HAP-1 (cell line): ENCODE measurements at regions not wholly inside any gene's neighbourhood (a gene's known extent, or its start where the extent isn't known, plus 50 kb on each side); places are given as distances from the start of the nearest gene placed in this dataset.
"Not testable (repeated sequence)": the region's sequence is repeated elsewhere in the genome, so short reads cannot be mapped to it uniquely, and the experiment has no call there.

Experiments used
- DNase-seq, 2 experiments: peaks; one replicate each; pipeline ENCODE4 v3.0.0-alpha.2; 2016 to 2020; ENCODE audit warnings: low spot score in 2 of 2
- H3K27me3 ChIP-seq: fragments of 250-450 bp; sonication (Bioruptor Pico); 2 replicates; pipeline ENCODE4 v1.5.1; 2020; ENCODE audit warnings: low read depth, mild to moderate bottlenecking, moderate library complexity
- H3K36me3 ChIP-seq: fragments of 250-450 bp; sonication (Bioruptor Pico); replicated peaks from 2 replicates; pipeline ENCODE4 v1.5.1; 2020; ENCODE audit warnings: mild to moderate bottlenecking
- H3K4me1 ChIP-seq: fragments of 250-450 bp; sonication (Bioruptor Pico); 2 replicates; pipeline ENCODE4 v1.5.1; 2020; ENCODE audit warnings: mild to moderate bottlenecking
- H3K4me3 ChIP-seq: fragments of 250-450 bp; sonication (Bioruptor Pico); 2 replicates; pipeline ENCODE4 v1.5.1; 2020; ENCODE audit warnings: mild to moderate bottlenecking, moderate library complexity
- H3K9me3 ChIP-seq: fragments of 250-450 bp; sonication (Bioruptor Pico); 2 replicates; pipeline ENCODE4 v1.5.1; 2020; ENCODE audit warnings: mild to moderate bottlenecking, moderate library complexity
- in situ Hi-C: fragments of 300-500 bp; cut with MboI; formaldehyde crosslinking; loops from 3 replicates; pipeline ENCODE4 v1.14.3; 2020; ENCODE audit warnings: low sequenced_read_pairs, inconsistent platforms, mixed read lengths

- in situ Hi-C loops: no loop called here
Observed at GRCh38 chr3:159748425-159748824, 240.2 kb upstream of the IL12A start.

DNA sequence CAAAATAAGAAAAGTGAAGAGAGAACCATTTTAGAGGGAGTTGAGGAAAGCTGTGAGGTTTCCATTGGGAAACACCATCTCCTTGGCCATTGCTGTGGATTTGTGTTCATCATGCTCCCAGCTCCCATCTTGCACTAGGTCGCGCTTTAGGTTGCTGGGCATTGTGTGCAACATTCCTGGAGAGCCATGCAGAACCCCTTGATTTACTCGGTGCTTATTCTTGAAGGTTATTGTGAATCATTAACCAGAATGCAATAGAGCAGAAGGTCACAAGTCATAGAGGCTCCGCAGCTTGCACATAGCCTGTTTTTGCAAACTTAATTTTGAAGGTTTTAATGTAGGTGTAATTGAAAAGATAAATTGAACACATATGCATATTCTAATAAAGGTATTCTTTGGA is 239.2 kb upstream of the IL12A start:
- no peaks in the 10 kb centered on the region for H3K36me3 ChIP-seq
- in situ Hi-C loops: no loop called here
- DNase-seq: no peak
- no peaks in the 10 kb centered on the region for H3K4me1 ChIP-seq
- no peak overlapping the region for H3K4me3 ChIP-seq
- H3K27me3 ChIP-seq: no peaks in the 10 kb centered on the region
- H3K9me3 ChIP-seq: peaks cover 3% of the 10 kb centered on the region

More at GRCh38 chr3:159748425-159748824, 240.2 kb upstream of the IL12A start:
- Histone ChIP-seq H3K4me3 (no peak overlapping the region), H3K36me3 (no peaks in the 10 kb centered on the region), H3K9me3 (no peaks in the 10 kb centered on the region; the same call in none of the 2 replicates), H3K27me3 (no peaks in the 10 kb centered on the region), H3K4me1 (no peaks in the 10 kb centered on the region)
- no peak for DNase-seq

- 0 out of 2 replicates have a peak, but pooled peaks cover under 1% of the 10 kb centered on the region for H3K36me3 ChIP-seq
- H3K4me1 ChIP-seq: no peaks in the 10 kb centered on the region
- peaks cover 14% of the 10 kb centered on the region for H3K9me3 ChIP-seq
- in situ Hi-C loops: no loop called here
- H3K4me3 ChIP-seq: no peak overlapping the region
- no peak for DNase-seq
- H3K27me3 ChIP-seq: no peaks in the 10 kb centered on the region
Observed at GRCh38 chr3:159751146-159751545, 237.5 kb upstream of the IL12A start.

DNA sequence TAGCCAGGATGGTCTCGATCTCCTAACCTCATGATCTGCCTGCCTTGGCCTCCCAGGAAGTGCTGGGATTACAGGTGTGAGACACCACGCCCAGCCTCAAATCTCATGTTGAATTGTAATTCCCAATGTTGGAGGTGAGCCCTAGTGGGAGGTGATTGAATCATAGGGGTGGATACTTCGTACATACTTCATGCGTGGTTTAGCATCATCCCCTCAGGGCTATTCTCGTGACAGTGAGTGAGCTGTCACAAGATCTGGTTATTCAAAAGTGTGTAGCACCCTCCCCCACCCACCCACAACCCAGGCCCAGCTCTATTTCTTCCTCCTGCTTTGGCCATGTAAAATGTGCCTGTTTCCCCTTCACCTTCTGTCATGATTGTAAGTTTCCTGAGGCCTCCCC is 236.9 kb upstream of the IL12A start:
- in situ Hi-C loops: no loop called here
- Histone ChIP-seq H3K36me3 (0 out of 2 replicates have a peak, but pooled peaks cover 6% of the 10 kb centered on the region), H3K4me1 (peaks cover 1% of the 10 kb centered on the region), H3K27me3 (no peaks in the 10 kb centered on the region), H3K9me3 (peaks cover 19% of the 10 kb centered on the region), H3K4me3 (no peak overlapping the region)
- DNase-seq: no peak

DNA sequence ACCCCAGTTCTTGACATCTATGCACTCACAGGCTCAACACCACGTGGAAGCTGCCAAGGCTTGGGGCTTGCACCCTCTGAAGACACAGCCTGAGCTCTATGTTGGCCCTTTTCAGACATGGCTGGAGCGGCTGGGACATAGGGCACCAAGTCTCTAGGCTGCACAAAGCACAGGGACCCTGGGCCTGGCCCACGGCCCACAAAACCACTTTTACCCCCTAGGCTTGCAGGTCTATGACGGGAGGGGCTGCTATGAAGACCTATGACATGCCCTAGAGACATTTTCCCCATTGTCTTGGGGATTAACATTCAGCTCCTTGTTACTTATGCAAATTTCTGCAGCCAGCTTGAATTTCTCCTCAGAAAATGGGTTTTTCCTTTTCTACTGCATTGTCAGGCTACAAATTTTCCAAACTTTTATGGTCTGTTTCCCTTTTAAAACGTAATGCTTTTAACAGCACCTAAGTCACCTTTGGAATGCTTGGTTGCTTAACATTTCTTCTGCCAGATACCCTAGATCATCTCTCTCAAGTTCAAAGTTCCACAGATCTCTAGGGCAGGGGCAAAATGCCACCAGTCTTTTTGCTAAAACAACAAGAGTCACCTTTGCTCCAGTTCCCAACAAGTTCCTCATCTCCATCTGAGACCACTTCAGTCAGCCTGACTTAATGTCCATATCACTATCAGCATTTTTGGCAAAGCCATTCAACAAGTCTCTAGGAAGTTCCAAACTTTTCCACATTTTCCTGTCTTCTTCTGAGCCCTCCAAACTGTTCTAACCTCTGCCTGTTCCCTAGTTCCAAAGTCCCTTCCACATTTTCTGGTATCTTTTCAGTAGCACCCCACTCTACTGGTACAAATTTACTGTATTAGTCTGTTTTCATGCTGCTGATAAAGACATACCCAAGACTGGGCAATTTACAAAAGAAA is 232.1 kb upstream of the IL12A start:
- H3K27me3 ChIP-seq: not testable (repeated sequence)
- DNase-seq: peak in 1 of 2 experiments; percentile 21

DNA sequence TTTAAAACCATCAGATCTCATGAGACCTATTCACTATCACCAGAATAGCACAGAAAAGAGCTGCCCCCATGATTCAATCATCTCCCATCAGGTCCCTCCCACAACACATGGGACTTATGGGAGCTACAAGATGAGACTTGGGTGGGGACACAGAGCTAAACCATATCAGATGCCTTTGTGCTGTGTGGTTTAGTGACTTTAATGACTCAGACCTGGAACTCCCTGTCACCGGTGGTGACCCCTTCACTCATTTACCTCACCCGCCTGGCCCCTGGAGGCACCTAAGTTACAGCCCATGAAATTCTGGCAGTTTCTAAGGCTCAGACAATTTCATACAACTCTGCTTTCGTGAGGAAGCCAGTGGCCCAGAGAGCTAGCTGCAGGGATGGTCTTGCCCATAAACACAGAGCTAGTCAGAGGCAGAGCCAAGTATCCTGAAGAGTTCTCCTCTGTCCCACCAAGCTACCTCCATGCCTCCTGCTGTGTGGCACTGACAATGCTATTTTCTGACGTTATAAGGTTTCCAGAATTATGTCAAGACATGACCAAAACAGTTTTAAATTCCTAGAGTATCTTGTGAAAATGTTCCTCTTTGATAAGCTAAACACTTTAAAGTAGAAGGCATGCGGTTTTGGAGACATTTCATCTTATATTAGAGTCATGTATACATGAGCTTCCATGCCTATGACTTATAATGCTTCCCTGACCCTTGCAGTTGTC is 231.1 kb upstream of the IL12A start:
- Histone ChIP-seq H3K27me3 (no peaks in the 10 kb centered on the region), H3K36me3 (0 out of 2 replicates have a peak, but pooled peaks cover 6% of the 10 kb centered on the region), H3K9me3 (peaks cover 19% of the 10 kb centered on the region), H3K4me1 (peaks cover 18% of the 10 kb centered on the region), H3K4me3 (no peak overlapping the region)
- no peak for DNase-seq
- in situ Hi-C loops: no loop called here

More for the DNA sequence above, 232.1 kb upstream of the IL12A start:
- H3K4me3 ChIP-seq, H3K36me3 ChIP-seq, H3K4me1 ChIP-seq, in situ Hi-C loops: not testable (repeated sequence)
- peaks cover 19% of the 10 kb centered on the region for H3K9me3 ChIP-seq

DNA sequence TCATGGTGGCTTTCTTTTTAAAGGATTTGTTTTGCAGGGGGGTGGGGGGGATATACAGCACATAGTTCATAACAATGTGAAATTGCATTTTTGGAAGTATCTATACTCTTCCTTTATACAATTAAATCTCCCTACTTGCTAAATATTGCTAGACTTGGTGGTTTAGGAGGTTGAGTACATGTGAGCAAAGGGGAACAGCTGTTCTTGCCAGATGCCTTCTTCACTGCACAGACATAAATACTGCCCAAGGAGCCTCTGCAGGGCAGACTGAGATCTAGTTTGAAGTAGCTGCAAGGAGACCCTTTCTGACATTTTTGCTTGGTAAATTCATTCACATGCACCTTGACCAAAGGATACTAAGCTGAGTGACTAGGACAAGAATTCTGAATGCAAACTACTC is 228.6 kb upstream of the IL12A start:
- DNase-seq: no peak
- in situ Hi-C loops: no loop called here
- Histone ChIP-seq H3K9me3 (peaks cover 13% of the 10 kb centered on the region), H3K36me3 (0 out of 2 replicates have a peak, but pooled peaks cover 6% of the 10 kb centered on the region), H3K4me3 (no peak overlapping the region), H3K4me1 (peaks cover 25% of the 10 kb centered on the region), H3K27me3 (no peaks in the 10 kb centered on the region)

DNA sequence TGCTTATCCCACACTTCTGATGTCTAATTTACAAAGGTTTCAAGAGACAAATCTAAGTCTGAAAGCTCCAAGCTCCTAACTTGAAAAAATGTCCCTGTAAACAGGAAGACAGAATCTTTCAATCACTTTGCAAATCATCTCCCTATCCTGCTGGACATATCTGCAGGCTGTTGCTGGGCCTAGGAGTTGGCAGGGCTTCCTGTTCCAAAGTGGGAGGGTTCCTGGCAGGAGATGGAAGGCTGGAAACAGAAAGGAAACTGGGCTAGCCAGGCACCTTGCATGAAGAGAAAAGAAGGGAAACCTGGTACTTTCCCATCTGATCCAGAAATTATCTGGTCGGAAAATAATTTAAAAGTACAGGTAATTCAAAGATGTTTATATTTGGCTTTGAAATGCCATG is 227.3 kb upstream of the IL12A start:
- no peak overlapping the region for H3K4me3 ChIP-seq
- in situ Hi-C loops: no loop called here
- peaks cover 3% of the 10 kb centered on the region; the same call in 1 of the 2 replicates for H3K9me3 ChIP-seq
- peaks cover 31% of the 10 kb centered on the region for H3K4me1 ChIP-seq
- DNase-seq: no peak
- H3K27me3 ChIP-seq: no peaks in the 10 kb centered on the region
- H3K36me3 ChIP-seq: 0 out of 2 replicates have a peak, but pooled peaks cover 4% of the 10 kb centered on the region

GRCh38 chr3:159761848-159762635 is 226.6 kb upstream of the IL12A start:
- no peaks in the 10 kb centered on the region for H3K36me3 ChIP-seq
- H3K9me3 ChIP-seq: no peaks in the 10 kb centered on the region
- H3K4me1 ChIP-seq: peaks cover 30% of the 10 kb centered on the region
- DNase-seq: peak; percentile 64 to 72
- H3K4me3 ChIP-seq: peak overlapping the region; percentile 53
- in situ Hi-C loops: no loop called here
- H3K27me3 ChIP-seq: no peaks in the 10 kb centered on the region

DNA sequence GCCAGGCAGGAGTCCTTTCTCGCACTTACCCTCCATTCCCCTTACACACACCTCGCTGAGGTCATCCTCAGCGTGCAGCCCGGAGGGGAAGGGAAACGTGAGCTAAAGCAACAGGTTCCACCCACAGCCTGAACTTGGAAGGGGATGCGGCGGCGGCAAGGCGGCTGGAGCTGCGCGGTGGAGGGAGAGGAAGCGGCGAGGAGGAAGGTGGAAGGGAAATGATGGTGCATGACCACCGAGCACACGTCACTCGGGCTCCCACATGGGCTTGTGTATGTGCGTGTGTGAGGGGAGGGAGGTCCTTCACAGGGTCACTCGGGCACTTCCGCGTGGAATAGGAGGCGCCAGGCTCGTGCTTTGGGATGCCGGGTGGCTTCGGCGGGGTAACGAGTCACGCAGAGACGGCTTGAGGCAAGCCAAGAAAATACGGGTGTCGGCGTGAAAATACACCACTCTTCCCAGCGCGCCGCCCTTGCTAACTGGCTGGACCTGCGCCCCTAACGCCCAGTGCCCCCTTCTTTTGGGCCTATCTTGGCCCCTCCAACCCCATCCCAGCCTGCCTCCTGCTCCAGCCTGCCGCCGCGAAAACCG is 225.5 kb upstream of the IL12A start:
- peak; percentile 33 to 69 for DNase-seq
- H3K4me1 ChIP-seq: peaks cover 30% of the 10 kb centered on the region
- peak overlapping the region; percentile 53 for H3K4me3 ChIP-seq
- no peaks in the 10 kb centered on the region for H3K9me3 ChIP-seq
- in situ Hi-C loops: no loop called here
- H3K27me3 ChIP-seq: no peaks in the 10 kb centered on the region
- peaks cover 4% of the 10 kb centered on the region for H3K36me3 ChIP-seq

DNA sequence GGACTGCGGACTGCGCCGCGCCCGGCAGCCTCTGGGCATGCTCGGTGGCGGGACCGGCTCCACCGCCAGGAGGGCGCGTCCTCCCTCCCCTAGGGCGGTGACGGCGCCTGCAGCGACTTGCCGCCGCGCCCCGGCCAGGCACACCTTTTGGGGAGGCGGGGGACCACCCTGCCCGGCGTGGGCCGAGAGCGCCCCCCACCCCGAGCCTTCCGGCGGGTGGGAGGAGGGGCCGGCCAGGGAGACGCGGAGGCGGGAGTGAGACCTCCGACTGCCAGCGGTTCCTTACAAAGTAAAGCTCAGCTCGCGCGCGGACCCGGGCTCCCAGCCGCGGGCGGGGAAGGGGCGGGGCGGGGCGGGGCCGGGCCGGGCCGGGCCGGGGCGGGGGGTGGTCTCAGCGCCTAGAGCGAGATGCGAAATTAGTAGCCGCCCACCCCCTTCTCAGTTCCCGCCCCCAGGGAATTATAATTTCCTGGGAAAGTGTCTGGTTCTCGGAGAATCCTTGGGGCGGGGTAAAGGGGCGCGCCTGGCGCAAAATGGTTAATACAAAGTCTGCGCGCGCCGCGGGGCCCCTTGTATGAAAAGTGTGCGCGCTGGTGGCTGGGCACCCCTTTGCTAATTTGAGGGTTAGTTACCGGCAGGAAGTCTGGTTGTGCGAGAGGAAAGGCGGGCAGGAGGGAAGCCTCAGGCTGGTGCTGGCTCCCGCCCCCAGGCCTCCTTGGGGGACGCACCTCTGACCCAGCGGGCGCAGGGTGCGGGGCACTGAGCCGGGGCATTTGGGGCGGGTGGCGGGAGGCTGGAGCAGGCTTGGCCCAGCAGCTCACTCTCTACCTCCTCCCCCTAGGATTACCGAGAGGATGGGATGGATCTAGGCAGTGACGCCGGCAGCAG is 224.8 kb upstream of the IL12A start:
- in situ Hi-C loops: no loop called here
- Histone ChIP-seq H3K4me3 (peak overlapping the region; percentile 53), H3K27me3 (no peaks in the 10 kb centered on the region), H3K9me3 (no peaks in the 10 kb centered on the region), H3K36me3 (peaks cover 4% of the 10 kb centered on the region), H3K4me1 (peaks cover 30% of the 10 kb centered on the region)
- DNase-seq: peak; percentile 90 to 94

GRCh38 chr3:159764490-159765029 is 224.1 kb upstream of the IL12A start:
- no peaks in the 10 kb centered on the region for H3K27me3 ChIP-seq
- peaks cover 30% of the 10 kb centered on the region for H3K4me1 ChIP-seq
- in situ Hi-C loops: no loop called here
- peak overlapping the region; percentile 53 for H3K4me3 ChIP-seq
- H3K9me3 ChIP-seq: no peaks in the 10 kb centered on the region
- H3K36me3 ChIP-seq: peaks cover 4% of the 10 kb centered on the region
- DNase-seq: no peak
